ENCODE measurements at regions not wholly inside any gene's neighbourhood (a gene's known extent, or its start where the extent isn't known, plus 50 kb on each side); places are given as distances from the start of the nearest gene placed in this dataset.

- TF ChIP-seq, protein P1, sequence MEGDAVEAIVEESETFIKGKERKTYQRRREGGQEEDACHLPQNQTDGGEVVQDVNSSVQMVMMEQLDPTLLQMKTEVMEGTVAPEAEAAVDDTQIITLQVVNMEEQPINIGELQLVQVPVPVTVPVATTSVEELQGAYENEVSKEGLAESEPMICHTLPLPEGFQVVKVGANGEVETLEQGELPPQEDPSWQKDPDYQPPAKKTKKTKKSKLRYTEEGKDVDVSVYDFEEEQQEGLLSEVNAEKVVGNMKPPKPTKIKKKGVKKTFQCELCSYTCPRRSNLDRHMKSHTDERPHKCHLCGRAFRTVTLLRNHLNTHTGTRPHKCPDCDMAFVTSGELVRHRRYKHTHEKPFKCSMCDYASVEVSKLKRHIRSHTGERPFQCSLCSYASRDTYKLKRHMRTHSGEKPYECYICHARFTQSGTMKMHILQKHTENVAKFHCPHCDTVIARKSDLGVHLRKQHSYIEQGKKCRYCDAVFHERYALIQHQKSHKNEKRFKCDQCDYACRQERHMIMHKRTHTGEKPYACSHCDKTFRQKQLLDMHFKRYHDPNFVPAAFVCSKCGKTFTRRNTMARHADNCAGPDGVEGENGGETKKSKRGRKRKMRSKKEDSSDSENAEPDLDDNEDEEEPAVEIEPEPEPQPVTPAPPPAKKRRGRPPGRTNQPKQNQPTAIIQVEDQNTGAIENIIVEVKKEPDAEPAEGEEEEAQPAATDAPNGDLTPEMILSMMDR (IDR thresholded peaks at IDR 0.05) = no peak
- no peak for TF ChIP-seq POLR2A (IDR thresholded peaks at IDR 0.05)
These were observed 1616.1 kb downstream of the C4orf33 start for GRCh38 chr4:130712038-130712437.
